Activated naive CD4-positive, alpha-beta T cell treated with anti-CD3 and anti-CD28 coated beads, Interleukin-2, amount 50 U/mL, for 16 hours (primary cell): ENCODE measurements at regions not wholly inside any gene's neighbourhood (a gene's known extent, or its start where the extent isn't known, plus 50 kb on each side); places are given as distances from the start of the nearest gene placed in this dataset.

Experiments
- DNase-seq: peaks from one replicate; pipeline ENCODE4 v3.0.0-alpha.2; 2020

- DNase-seq: no peak
These were observed 296.7 kb downstream of the DSEL start for GRCh38 chr18:67219821-67220220.

DNA sequence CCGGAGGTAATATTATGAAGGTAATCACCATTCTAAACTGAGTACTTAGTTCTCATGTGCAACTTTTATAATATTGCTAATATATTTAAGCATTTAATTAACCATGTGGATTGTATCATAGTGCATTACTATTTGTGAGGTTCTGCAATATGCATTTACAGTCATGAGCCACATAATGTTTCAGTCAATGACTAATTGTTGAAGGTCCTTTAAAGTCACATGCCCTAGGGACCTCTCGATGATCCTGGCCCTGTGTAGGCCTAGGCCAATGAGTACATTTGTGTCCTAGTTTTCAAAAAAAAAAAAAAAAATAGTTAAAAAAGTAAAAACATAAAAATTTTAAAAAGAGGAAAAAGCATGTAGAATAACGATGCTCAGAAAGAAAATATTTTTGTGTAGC lies 298.0 kb downstream of the DSEL start:
- DNase-seq: no peak

GRCh38 chr18:67217551-67218166 lies 298.9 kb downstream of the DSEL start:
- DNase-seq: peak; percentile 42

DNA sequence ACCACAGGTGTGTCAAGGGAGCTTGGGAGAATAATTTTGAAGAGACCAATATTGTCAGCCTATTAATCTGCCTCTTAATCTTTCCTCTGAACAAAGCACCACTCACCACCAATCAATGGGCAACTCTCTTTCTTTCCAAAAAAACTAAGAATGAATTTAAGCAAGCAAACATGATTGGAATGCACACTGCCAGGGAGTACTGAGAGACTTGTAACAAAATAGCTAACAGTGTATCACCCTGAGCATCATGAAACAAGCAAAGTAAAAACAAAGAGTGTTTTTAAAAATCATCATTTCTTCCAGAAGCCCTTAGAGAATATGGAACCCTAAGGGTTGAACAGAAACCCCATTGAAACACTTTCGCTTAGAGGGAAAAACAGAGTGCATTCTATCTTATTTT lies 299.7 kb downstream of the DSEL start:
- no peak for DNase-seq

- no peak for DNase-seq
These were observed 300.8 kb downstream of the DSEL start for GRCh38 chr18:67215686-67216085.

- no peak for DNase-seq
These were observed 304.9 kb downstream of the DSEL start for GRCh38 chr18:67211646-67212045.

DNA sequence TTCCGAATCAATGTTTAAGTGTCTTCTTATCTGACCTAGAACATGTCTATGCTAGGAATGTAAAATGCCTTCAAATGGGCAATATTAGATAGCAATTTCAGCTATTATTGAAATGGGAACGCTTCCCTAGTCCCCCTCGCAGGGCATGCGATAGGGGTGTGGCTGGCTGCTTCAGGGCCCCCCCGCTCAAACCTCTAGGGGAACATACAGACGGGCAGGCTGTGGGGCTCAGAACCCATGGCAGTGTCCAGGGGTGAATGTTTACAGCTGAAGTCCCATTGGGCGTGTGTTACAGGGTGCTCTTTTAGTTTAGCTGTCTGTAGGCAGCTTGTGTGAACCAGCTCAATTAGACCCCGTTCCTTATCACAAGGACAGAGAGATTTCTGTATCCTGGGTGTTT lies 315.9 kb downstream of the DSEL start:
- DNase-seq: no peak

DNA sequence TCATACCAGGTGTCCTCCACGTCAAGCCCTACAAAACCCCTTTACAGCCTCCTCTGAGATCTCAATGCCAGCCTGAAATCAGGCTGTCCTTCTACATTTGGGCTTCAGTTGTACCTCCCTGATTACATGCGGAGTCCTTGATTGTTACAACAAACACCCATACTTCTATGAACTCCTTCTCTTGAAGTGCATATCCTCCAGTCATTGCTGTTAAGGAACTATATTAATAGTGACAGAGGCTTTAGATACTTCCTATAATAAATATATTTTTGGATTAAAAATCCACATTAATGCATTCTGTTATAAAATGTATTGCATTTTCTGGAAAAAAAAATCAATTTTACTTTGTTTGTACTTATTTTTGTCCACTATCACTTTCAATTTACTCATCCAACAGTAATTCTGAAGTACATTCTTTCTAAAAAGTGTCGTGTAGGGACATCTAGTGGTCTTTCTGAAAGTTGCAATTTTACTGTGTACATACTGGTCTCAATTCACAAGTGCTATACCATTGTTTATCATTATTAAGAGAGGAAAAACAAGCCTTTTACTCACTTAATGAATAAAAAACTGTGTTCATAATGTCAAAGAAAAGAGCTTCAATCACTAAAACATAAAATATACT lies 316.4 kb downstream of the DSEL start:
- DNase-seq: no peak

DNA sequence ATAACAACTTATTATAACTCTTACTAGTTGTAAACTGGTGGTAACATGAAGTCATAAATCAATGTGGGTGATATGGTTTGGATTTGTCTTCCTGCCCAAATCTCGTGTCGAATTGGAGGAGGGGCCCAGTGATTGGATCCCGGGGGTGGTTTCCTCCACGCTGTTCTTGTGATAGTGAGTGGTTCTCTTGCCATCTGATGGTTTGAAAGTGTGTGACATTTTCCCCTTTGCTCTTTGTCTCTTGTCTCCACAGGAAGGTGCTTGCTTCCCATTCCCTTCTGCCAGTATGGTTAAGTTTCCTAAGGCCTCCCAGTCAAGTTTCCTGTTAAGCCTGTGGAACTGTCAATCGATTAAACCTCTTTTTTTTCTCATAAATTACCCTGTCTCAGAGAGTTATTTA lies 321.6 kb downstream of the DSEL start:
- DNase-seq: no peak

DNA sequence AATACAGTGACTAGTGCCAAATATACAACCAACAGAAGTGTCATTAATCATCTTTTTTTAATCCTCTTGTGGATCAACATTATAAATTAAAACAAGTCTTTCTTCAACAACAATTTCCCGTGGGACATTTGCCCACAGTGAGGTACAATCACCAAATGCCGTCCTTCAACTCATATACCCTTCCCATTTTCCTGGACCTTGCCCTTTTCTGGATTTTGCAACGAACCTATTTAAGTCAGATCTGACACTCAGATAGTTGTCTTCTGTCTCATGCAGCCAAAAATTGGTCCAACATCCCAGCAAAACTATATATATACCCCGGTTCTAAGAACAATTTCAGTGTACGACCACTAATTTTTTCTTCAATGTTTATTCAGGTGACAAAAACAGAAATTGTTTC lies 324.0 kb downstream of the DSEL start:
- DNase-seq: no peak

DNA sequence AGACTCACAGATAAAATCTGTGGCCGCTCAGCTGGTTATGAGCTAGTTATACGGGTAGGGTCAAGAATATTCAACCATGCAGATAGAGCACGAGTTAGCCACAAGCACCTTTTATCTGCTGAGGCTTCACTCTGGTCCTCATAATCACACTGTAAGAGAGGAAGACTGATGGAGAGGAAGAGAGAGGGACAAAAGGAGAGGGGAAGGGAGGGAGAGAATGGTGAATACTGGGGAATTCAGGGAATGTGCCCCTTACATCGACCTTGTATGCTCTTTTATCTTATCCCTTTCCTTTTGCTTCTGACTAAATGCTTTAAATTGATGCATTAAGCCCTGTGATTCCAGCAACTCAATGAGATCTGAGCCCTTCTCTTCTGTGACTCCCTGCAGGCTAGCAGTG lies 333.1 kb downstream of the DSEL start:
- DNase-seq: no peak

DNA sequence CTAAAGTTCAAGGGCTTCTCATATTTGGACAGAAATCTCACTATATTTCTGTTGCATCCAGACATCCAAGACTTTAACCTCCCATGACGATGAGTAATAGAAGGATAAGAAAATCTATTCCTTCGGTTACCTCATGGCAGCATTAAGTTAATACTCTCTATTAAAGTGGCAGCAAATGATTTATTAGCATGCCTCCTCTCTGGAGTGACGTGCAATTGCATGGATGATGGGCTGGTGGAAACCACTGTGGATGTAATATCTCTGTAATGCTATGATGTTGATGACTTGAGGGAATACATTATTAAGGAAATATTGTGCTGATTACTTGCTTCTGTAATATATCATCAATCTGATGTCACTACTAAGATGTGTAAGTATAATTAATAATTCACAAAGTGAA lies 336.8 kb downstream of the DSEL start:
- no peak for DNase-seq

DNA sequence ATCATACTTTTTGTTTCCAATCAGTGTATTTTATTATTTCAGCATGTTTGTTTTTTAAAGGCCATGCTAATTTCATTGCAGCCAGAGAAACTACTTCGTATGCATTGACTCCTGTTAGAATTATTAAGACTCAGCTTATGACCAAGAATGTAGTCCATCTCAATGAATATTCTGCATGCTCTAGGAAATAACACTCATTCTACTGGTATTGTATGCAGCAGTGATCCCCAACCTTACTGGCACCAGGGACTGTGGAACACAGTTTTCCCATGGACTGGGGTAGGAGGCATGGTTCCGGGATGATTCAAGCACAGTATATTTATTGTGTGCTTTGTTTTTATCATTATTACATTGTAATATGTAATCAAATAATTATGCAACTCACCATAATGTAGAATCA lies 356.9 kb downstream of the DSEL start:
- DNase-seq: no peak

GRCh38 chr18:67154979-67155378 lies 361.5 kb downstream of the DSEL start:
- DNase-seq: no peak

DNA sequence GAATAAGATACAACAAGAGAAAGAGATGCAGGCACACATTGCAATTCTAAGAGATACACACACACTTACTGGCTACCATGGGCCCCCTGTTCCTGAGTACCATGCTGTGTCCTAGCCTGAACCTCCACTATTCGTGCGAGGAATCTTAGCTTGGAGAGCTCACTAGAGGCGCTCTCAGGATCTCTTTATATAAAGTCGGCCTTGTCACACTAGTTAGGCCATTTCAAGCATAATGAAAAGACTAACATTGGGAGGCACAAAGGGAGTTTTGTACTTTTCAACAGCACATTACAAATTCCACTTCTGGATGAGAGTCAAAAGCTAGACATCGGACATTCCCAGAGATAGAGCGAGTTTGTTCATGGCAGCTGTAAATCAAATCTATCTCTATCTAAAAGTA lies 365.2 kb downstream of the DSEL start:
- DNase-seq: no peak

- DNase-seq: no peak
These were observed 370.8 kb downstream of the DSEL start for GRCh38 chr18:67145586-67146292.

- no peak for DNase-seq
These were observed 372.2 kb downstream of the DSEL start for GRCh38 chr18:67144329-67144728.

GRCh38 chr18:67143028-67143427 lies 373.5 kb downstream of the DSEL start:
- no peak for DNase-seq

DNA sequence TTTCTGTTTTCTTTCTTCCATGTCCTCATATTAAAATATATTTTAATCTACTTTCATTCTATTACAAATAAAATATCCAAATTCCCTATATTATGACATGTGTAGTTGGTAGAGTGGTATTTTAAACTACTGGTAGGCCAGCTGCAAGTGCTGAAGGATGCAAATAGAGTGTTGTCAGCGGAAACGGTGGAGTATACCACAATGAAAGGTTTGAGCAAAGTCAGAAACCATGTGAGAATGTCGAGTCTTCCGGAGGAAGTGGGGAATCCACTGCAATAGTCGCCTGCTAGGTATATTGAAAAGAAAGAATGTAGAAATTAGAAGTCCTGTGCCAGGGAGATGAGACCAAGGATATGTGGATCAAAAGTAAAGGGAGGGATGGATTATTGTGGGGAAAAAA lies 373.9 kb downstream of the DSEL start:
- no peak for DNase-seq

- DNase-seq: no peak
These were observed 376.0 kb downstream of the DSEL start for GRCh38 chr18:67140495-67140894.

DNA sequence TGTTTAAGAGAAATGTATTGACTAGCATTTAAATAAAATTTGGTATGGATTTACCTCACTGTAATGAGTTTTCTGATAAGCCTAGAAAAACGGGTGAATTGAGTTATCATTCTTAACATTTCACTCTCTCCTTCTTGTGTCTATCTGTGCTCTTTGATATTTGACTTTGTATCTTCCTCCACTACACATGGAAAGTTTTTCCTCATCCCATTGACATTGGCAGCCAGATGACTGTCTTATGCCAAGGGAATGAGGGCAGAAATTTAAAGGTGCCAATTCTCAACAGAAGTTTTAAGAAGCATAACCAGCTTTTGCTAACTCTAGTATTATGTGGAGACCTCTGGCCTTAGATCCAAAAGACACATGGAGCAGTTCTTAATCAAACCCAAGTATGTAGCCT lies 376.6 kb downstream of the DSEL start:
- no peak for DNase-seq

DNA sequence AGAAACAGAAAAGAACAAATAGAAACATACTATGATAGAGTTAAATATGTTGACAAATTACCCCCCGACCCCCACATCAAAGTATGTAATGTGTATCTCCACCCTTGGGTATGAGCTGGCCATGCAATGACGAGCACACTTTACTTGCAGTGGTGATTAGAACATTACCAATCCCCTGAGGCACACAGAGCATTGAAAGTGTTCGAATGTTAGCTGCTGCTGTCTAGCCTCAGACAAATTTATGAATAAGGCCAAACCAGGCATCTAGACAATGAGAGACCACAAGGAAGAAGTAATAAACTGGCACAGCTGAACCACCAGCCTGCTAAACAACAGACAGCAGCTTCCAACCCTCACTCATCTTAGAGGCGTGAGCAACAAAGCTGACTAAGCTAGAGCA lies 380.5 kb downstream of the DSEL start:
- no peak for DNase-seq

DNA sequence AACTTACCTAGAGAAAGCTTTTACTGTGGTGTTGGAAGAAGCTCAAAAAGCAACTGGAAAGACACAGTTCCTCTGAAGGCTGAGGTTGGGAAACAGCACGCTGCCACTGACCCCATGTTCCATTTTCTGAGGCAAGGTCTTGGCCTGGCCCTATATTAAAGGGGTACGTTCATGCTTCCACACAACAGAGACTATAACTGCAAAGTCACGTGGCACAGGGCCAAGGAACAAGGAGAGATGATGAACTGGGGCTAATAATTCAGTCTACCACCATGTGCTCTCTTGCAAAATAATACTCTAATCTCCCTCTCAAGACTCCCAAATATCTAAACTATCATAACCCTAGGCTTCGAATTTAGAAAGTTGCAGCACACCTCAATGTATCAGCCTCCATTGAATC lies 381.6 kb downstream of the DSEL start:
- no peak for DNase-seq

- no peak for DNase-seq
These were observed 382.9 kb downstream of the DSEL start for GRCh38 chr18:67133669-67134068.

GRCh38 chr18:67132919-67133318 lies 383.6 kb downstream of the DSEL start:
- DNase-seq: no peak
